Fibroblast of the aortic adventitia (primary cell): ENCODE measurements at regions not wholly inside any gene's neighbourhood (a gene's known extent, or its start where the extent isn't known, plus 50 kb on each side); places are given as distances from the start of the nearest gene placed in this dataset.
"Not testable (repeated sequence)": the region's sequence is repeated elsewhere in the genome, so short reads cannot be mapped to it uniquely, and the experiment has no call there.

Source experiments
- DNase-seq: peaks from one replicate; pipeline ENCODE4 v3.0.0-alpha.2; 2010; ENCODE audit warnings: low read depth
- H3K4me3 ChIP-seq: 2 replicates; pipeline ENCODE4 v1.5.1; 2011; ENCODE audit warnings: low read depth, mild to moderate bottlenecking, control low read depth, low read length, moderate library complexity
- CTCF ChIP-seq: IDR thresholded peaks from 2 replicates; pipeline ENCODE4 v1.5.1; 2011; ENCODE audit warnings: mild to moderate bottlenecking, low read length, control low read depth, inconsistent platforms; ENCODE audit not compliant: insufficient read depth

GRCh38 chr7:4531236-4531635 lies 150.9 kb upstream of the FOXK1 start:
- TF ChIP-seq CTCF: no peak
- no peak for DNase-seq
- H3K4me3 ChIP-seq: no peak overlapping the region

- not testable (repeated sequence) for H3K4me3 ChIP-seq, DNase-seq
These were observed 148.8 kb upstream of the FOXK1 start for GRCh38 chr7:4533339-4533738.

- no peak for DNase-seq
- no peak overlapping the region for H3K4me3 ChIP-seq
- no peak for TF ChIP-seq CTCF
These were observed 132.4 kb upstream of the FOXK1 start for GRCh38 chr7:4549681-4550080.

GRCh38 chr7:4550117-4550516 lies 132.0 kb upstream of the FOXK1 start:
- no peak for DNase-seq
- no peak for TF ChIP-seq CTCF
- H3K4me3 ChIP-seq: no peak overlapping the region

- H3K4me3 ChIP-seq: no peak overlapping the region
- TF ChIP-seq CTCF: no peak
- no peak for DNase-seq
These were observed 129.1 kb upstream of the FOXK1 start for GRCh38 chr7:4552985-4553384.

GRCh38 chr7:4556868-4557793 lies 125.0 kb upstream of the FOXK1 start:
- TF ChIP-seq CTCF: no peak
- no peak overlapping the region for H3K4me3 ChIP-seq
- DNase-seq: no peak

GRCh38 chr7:4561795-4562194 lies 120.3 kb upstream of the FOXK1 start:
- no peak for TF ChIP-seq CTCF
- DNase-seq: no peak
- H3K4me3 ChIP-seq: no peak overlapping the region
